ENCODE measurements at regions not wholly inside any gene's neighbourhood (a gene's known extent, or its start where the extent isn't known, plus 50 kb on each side); places are given as distances from the start of the nearest gene placed in this dataset.

DNA sequence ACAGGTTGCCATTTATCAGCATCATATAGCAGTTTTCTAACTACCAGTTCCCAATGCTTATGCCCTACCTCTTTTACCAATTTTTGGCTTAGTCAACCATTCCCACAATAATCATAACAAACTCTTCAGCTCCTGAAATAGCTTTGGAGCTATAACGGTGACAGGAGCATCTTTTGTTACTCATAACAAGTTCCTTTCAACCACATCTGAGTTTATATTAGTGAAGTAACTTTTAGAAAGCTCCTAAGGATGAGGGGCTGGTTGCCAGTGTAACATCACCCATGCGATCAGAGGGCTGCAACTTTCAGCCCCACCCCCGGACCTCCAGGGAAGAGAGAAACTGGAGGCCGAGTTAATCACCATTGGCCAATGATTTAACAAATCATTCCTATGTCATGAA, 495.3 kb upstream of the RASGRP1 start:
- intact Hi-C loops (cut with micrococcal nuclease; ENCODE audit: unreplicated experiment): no loop called here
- Histone ChIP-seq H4K20me1 (ENCODE audit: insufficient read depth, low read length) (no peaks in the 10 kb centered on the region), H3K27ac (ENCODE audit: extremely low read length, insufficient read depth, low read length) (no peak overlapping the region), H3K4me3 (replicated peaks in 1 of 3; ENCODE audit: insufficient read depth in 1 of 3, low read depth in 2 of 3, low read length in 3 of 3) (no peak overlapping the region), H3K4me2 (ENCODE audit: low read depth, low read length) (no peak overlapping the region), H3K4me1 (ENCODE audit: insufficient read depth, low read length) (no peaks in the 10 kb centered on the region), H3K9me3 (ENCODE audit: low read length) (no peaks in the 10 kb centered on the region), H2AFZ (ENCODE audit: low read length) (no peak overlapping the region), H3K36me3 (replicated peaks in 1 of 2; ENCODE audit: control insufficient read depth in 1 of 2, insufficient read depth in 2 of 2, low read length in 2 of 2) (no peaks in the 10 kb centered on the region), H3K9ac (ENCODE audit: insufficient read depth, low read depth, low read length) (no peak overlapping the region), H3K79me2 (ENCODE audit: insufficient read depth, low read length) (no peaks in the 10 kb centered on the region), H3K27me3 (ENCODE audit: control insufficient read depth in 1 of 2, insufficient read depth in 2 of 2, low read length in 2 of 2) (no peaks in the 10 kb centered on the region)
- ATAC-seq (no peak), FAIRE-seq (no peak), DNase-seq (ENCODE audit: low spot score) (no peak)
- WGBS (ENCODE audit: low lambda C conversion rate): 21% methylated on average over 4 of the region's 4 CpGs
- ChIA-PET POLR2A (no interaction called here), CTCF (ENCODE audit: low intra/inter-chr PET ratio, low total read pairs) (no interaction called here)
- in situ Hi-C loops (cut with HindIII; ENCODE audit: extremely low pct_ligation_motif_present, low pct_unique_long_range_greater_than_20kb): no loop called here
- no TSS peak for BruUV-seq (replicated peaks)
- TF ChIP-seq, protein P1, sequence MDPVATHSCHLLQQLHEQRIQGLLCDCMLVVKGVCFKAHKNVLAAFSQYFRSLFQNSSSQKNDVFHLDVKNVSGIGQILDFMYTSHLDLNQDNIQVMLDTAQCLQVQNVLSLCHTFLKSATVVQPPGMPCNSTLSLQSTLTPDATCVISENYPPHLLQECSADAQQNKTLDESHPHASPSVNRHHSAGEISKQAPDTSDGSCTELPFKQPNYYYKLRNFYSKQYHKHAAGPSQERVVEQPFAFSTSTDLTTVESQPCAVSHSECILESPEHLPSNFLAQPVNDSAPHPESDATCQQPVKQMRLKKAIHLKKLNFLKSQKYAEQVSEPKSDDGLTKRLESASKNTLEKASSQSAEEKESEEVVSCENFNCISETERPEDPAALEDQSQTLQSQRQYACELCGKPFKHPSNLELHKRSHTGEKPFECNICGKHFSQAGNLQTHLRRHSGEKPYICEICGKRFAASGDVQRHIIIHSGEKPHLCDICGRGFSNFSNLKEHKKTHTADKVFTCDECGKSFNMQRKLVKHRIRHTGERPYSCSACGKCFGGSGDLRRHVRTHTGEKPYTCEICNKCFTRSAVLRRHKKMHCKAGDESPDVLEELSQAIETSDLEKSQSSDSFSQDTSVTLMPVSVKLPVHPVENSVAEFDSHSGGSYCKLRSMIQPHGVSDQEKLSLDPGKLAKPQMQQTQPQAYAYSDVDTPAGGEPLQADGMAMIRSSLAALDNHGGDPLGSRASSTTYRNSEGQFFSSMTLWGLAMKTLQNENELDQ (CRISPR knock-in tag; IDR thresholded peaks at IDR 0.05; ENCODE audit: borderline replicate concordance): no peak
- TF ChIP-seq SP1 (IDR thresholded peaks at IDR 0.05): no peak
- TF ChIP-seq SP1 (CRISPR knock-in tag; IDR thresholded peaks at IDR 0.05): no peak

DNA sequence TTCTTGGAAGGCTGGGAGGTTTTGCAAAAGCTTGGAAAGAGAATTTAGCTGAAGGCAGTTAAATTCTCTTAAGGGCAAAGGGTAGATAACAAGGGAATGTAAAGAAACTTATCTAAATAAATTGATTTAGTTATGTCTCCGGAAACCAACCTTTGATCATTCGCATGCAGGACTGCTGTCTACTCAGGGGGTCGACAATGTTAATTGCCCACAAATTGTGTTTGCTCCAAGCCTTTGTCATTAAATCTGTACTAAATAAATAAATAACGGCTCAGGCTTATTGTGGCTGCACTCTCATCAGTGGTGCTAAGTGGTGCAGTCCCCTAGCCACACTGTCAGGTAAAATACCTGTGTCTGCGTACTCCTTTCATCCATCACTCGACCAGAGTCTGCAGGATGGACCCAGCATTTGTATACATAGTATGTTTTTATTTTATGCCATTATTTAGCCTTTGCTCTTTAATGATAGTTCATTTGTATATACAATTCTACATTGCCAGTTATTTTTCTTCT, 497.4 kb upstream of the RASGRP1 start:
- no peak for DNase-seq (ENCODE audit: low spot score)
- in situ Hi-C loops (cut with HindIII; ENCODE audit: extremely low pct_ligation_motif_present, low pct_unique_long_range_greater_than_20kb): no loop called here
- H3K4me2 ChIP-seq (ENCODE audit: low read depth, low read length): no peak overlapping the region
- no peak overlapping the region for H2AFZ ChIP-seq (ENCODE audit: low read length)
- ChIA-PET CTCF (ENCODE audit: low intra/inter-chr PET ratio, low total read pairs) (no interaction called here), POLR2A (no interaction called here)
- H3K4me3 ChIP-seq (replicated peaks in 1 of 3; ENCODE audit: insufficient read depth in 1 of 3, low read depth in 2 of 3, low read length in 3 of 3): no peak overlapping the region
- ATAC-seq: no peak
- H3K27ac ChIP-seq (ENCODE audit: extremely low read length, insufficient read depth, low read length): no peak overlapping the region
- TF ChIP-seq ZNF292 (CRISPR knock-in tag; IDR thresholded peaks at IDR 0.05; ENCODE audit: borderline replicate concordance, low read depth): no peak
- no peak for TF ChIP-seq KDM1A (CRISPR knock-in tag; IDR thresholded peaks at IDR 0.05)
- TF ChIP-seq ZNF33A (CRISPR knock-in tag; IDR thresholded peaks at IDR 0.05; ENCODE audit: borderline replicate concordance): no peak
- no peak for TF ChIP-seq RXRB (CRISPR knock-in tag; IDR thresholded peaks at IDR 0.05; ENCODE audit: borderline replicate concordance)
- no peak for TF ChIP-seq ZNF543 (CRISPR knock-in tag; IDR thresholded peaks at IDR 0.05)
- TF ChIP-seq MYC (CRISPR knock-in tag; IDR thresholded peaks at IDR 0.05; ENCODE audit: borderline replicate concordance): no peak
- TF ChIP-seq ZNF850 (CRISPR knock-in tag; conservative IDR thresholded peaks at IDR 0.05): no peak
- H3K4me1 ChIP-seq (ENCODE audit: insufficient read depth, low read length): no peaks in the 10 kb centered on the region
- no peaks in the 10 kb centered on the region for H3K79me2 ChIP-seq (ENCODE audit: insufficient read depth, low read length)
- no peak for FAIRE-seq
- BruUV-seq (replicated peaks): no TSS peak
- H3K9me3 ChIP-seq (ENCODE audit: low read length): no peaks in the 10 kb centered on the region
- no peaks in the 10 kb centered on the region for H3K27me3 ChIP-seq (ENCODE audit: control insufficient read depth in 1 of 2, insufficient read depth in 2 of 2, low read length in 2 of 2)
- H4K20me1 ChIP-seq (ENCODE audit: insufficient read depth, low read length): no peaks in the 10 kb centered on the region
- WGBS (ENCODE audit: low lambda C conversion rate): 11% methylated on average over 6 of the region's 6 CpGs
- intact Hi-C loops (cut with micrococcal nuclease; ENCODE audit: unreplicated experiment): no loop called here
- H3K9ac ChIP-seq (ENCODE audit: insufficient read depth, low read depth, low read length): no peak overlapping the region
- no peaks in the 10 kb centered on the region for H3K36me3 ChIP-seq (replicated peaks in 1 of 2; ENCODE audit: control insufficient read depth in 1 of 2, insufficient read depth in 2 of 2, low read length in 2 of 2)
